ENCODE measurements at regions not wholly inside any gene's neighbourhood (a gene's known extent, or its start where the extent isn't known, plus 50 kb on each side); places are given as distances from the start of the nearest gene placed in this dataset.

- no peak for DNase-seq (ENCODE audit: low spot score)
Measured at GRCh38 chr2:51490576-51491234, 458.8 kb upstream of the NRXN1 start.

- DNase-seq (ENCODE audit: low spot score), result no peak
Measured at GRCh38 chr2:51484605-51485004, 452.7 kb upstream of the NRXN1 start.

- DNase-seq (ENCODE audit: low spot score), result no peak
Measured at GRCh38 chr2:51483720-51484119, 451.8 kb upstream of the NRXN1 start.

- no peak for DNase-seq (ENCODE audit: low spot score)
Measured at GRCh38 chr2:51472783-51473182, 440.9 kb upstream of the NRXN1 start.

- no peak for DNase-seq (ENCODE audit: low spot score)
Measured at GRCh38 chr2:51472300-51472699, 440.4 kb upstream of the NRXN1 start.

- no peak for DNase-seq (ENCODE audit: low spot score)
Measured at GRCh38 chr2:51469102-51469501, 437.2 kb upstream of the NRXN1 start.

GRCh38 chr2:51465326-51465725, 433.4 kb upstream of the NRXN1 start:
- no peak for DNase-seq (ENCODE audit: low spot score)

- no peak for DNase-seq (ENCODE audit: low spot score)
Measured at GRCh38 chr2:51454177-51454576, 422.2 kb upstream of the NRXN1 start.

GRCh38 chr2:51448911-51449310, 417.0 kb upstream of the NRXN1 start:
- no peak for DNase-seq (ENCODE audit: low spot score)

GRCh38 chr2:51441786-51442185, 409.9 kb upstream of the NRXN1 start:
- no peak for DNase-seq (ENCODE audit: low spot score)

GRCh38 chr2:51424418-51424817, 392.5 kb upstream of the NRXN1 start:
- peak; percentile 20 for DNase-seq (ENCODE audit: low spot score)

GRCh38 chr2:51420511-51420910, 388.6 kb upstream of the NRXN1 start:
- no peak for DNase-seq (ENCODE audit: low spot score)

- DNase-seq (ENCODE audit: low spot score), result no peak
Measured at GRCh38 chr2:51413726-51414125, 381.8 kb upstream of the NRXN1 start.

- no peak for DNase-seq (ENCODE audit: low spot score)
Measured at GRCh38 chr2:51410331-51410730, 378.4 kb upstream of the NRXN1 start.

GRCh38 chr2:51409920-51410319, 378.0 kb upstream of the NRXN1 start:
- no peak for DNase-seq (ENCODE audit: low spot score)

- no peak for DNase-seq (ENCODE audit: low spot score)
Measured at GRCh38 chr2:51404226-51404625, 372.3 kb upstream of the NRXN1 start.

GRCh38 chr2:51401546-51401945, 369.6 kb upstream of the NRXN1 start:
- no peak for DNase-seq (ENCODE audit: low spot score)

GRCh38 chr2:51387235-51387634, 355.3 kb upstream of the NRXN1 start:
- DNase-seq (ENCODE audit: low spot score), result no peak

GRCh38 chr2:51379997-51380396, 348.1 kb upstream of the NRXN1 start:
- no peak for DNase-seq (ENCODE audit: low spot score)

GRCh38 chr2:51368250-51368649, 336.3 kb upstream of the NRXN1 start:
- no peak for DNase-seq (ENCODE audit: low spot score)

- no peak for DNase-seq (ENCODE audit: low spot score)
Measured at GRCh38 chr2:51350100-51350499, 318.2 kb upstream of the NRXN1 start.

- no peak for DNase-seq (ENCODE audit: low spot score)
Measured at GRCh38 chr2:51344886-51345285, 313.0 kb upstream of the NRXN1 start.

GRCh38 chr2:51335087-51336058, 303.4 kb upstream of the NRXN1 start:
- DNase-seq (ENCODE audit: low spot score), result peak; percentile 8
